GM21786 (cell line): ENCODE measurements at regions not wholly inside any gene's neighbourhood (a gene's known extent, or its start where the extent isn't known, plus 50 kb on each side); places are given as distances from the start of the nearest gene placed in this dataset.

ENCODE experiments used
- ATAC-seq: cut with Tn5 transposase; IDR thresholded peaks from one replicate; pipeline ENCODE4 v1.9.1; 2021; ENCODE audit not compliant: unreplicated experiment

DNA sequence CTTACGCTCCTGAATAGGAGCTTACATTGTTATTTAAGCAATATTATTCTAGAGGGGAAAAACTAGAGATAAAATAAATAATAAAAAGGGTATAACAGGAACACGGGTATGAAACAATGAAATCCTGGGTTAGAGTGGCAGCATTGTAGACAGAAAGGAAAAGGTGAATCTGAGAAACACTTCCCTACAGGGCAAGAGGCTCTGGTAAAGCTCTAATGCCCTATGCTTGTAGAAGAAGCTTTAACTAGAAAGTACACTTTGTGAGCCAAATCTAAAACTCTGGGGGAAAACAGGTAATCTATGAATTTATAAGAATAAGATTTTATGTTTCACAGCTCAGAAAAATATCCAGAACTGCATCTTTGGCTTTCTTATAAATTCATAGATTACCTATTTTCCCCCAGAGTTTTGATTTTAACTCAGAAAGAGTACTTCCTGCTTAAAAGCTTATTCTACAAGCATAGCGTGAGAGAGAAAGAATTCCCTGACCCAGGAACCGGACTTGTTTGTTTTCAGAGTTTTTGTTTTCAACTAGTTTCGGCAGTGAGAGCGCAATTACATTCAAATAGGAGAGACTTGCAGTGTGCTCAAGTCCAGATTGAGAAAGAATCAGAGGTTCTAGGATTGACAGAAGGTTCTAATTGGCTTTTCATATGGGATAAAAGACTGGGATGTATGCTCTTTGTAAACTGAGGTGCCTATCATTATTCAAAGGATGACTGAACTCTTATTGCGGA, 651.0 kb upstream of the RORB start:
- ATAC-seq = no peak

DNA sequence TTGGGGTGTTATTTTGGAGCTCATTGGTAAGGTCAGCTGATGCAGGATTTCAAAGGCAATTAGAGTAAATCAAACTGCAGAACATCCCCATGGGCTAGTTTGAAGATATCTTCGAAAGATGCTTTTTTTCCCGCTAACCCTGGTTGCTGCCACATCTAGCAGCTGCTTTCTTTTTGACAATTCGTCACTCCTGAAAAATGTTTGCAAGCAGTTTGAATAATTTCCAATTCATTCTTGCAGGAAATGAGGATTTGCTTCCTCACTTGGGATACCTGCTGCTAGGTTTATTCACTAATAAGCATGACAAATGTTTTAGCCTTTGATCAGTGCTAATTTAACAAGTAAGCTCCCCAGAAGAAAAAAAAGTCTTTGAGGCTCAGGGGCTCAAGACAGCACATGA, 649.6 kb upstream of the RORB start:
- no peak for ATAC-seq

DNA sequence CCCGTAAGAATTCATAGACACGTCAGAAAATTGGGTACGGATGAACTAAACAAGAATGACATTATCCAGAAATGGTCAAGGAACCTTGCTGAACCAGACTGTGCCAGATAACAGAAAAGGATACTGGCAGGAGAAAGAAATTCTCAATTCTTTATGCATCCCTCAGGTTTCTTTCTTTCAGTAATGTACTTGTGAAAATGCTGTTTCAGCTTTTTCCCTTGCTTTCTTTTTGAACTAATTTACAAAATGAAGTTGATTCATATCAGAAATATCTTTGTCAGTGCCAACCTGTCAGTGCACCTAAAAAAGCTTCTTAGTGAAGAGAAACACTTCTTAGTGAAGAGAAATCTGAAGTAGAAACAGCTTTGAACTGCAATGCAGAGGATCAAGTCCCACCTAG, 643.6 kb upstream of the RORB start:
- no peak for ATAC-seq

DNA sequence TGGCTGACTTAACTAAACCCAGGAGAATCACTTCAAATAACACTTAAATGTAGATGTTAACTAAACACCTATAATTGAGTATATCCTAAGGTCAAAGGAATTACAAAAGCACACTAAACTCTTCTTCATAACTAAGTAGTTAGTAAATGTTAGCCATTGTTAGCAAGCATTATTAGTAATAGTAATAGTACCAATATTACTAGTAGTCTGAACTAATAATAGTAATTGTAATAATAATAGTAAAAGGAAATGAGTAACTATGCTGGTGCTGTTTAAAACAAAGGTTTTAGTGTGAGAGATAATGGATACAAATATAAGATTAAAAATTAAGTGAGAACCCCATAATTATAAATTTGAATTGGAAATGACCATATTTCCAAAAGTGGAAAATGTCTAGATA, 641.9 kb upstream of the RORB start:
- ATAC-seq = no peak

DNA sequence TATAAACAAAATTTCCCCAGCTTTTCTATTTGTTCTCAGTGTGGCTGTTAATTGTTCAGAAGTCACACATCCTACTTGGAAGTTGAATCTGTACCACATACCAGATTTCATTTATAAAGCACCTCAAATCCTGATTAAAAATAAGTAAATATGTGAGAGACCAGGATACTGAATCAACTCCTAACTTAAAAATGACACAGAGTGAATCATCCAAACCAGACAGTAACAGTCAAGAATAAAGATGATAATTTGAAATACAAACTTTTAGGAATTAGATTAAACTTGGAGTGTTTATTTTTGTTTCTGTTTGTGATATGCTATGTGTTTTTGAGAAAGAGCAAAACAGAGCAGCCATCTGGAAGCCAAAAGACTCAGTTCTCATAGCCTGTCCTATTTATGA, 633.2 kb upstream of the RORB start:
- ATAC-seq = no peak

DNA sequence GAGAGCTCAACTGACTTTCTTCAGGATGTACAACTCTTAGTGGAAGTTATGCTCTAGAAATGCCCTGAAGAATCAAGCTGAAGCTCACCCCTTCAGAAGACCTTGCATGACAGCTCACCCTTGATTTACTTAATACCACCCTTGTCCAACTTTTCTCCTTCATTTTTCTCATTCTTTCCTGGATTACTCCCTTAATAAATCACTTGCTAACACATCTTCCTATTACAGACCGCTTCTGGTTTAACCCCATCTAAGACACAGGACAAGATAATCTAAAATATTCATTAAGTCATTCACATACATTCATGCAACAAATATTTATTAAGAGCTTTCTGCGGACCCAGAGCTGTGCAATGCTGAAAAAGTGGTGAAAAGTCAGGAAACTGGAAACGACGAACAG, 630.7 kb upstream of the RORB start:
- no peak for ATAC-seq

DNA sequence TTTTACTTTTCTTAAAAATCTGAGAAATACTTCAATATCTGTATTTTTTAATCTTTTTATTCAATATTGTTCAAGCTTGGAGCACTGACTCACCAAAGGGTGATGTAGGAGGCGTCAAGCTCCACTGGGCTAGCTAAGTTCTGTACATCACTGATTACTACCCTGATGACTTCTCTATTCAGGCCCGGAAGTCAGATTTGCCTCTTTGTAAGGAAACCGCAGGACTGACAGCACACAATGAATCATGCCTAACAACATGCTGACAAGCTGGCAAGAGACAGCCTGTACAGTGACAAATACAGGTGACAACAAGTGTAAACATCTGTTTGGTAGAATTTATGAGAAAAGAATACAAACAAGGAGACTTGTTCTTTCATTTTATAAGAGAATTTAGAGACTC, 627.9 kb upstream of the RORB start:
- peak; percentile 100 for ATAC-seq

DNA sequence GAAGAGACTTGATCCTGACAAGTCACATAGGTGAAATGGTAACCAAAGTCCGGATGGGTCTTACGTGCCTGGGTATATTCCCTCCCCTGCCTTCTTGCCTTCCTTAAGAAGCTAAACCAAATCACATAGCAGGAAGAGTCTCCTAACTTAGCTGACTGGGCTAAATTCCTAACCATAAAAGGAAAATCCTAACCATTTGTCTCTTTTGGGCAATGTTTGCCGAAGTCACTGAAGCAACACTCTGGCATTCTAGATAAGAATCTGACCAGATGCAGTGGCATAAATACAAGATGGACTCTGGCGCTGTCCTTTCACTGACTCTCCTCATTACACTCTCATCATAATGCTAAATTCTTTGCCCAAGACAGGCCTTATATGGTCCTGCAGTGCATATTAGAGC, 625.5 kb upstream of the RORB start:
- ATAC-seq = no peak

DNA sequence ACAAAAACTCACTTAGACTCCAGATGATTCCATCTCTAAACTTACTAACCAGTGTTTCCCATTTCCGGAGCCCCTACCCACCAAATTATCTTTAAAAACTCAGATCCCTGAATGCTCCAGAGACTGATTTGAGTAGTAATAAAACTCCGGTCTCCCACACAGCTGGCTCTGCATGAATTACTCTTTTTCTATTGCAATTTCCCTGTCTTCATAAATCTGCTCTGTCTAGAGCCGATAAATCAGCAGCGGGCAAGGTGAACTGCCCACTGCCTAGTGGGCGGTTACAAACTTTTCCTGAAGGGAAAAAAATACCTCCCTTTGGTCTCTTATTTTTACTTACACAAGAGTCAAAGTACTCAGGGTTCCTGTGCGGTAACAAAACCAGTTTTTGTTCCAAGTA, 624.4 kb upstream of the RORB start:
- ATAC-seq = no peak

DNA sequence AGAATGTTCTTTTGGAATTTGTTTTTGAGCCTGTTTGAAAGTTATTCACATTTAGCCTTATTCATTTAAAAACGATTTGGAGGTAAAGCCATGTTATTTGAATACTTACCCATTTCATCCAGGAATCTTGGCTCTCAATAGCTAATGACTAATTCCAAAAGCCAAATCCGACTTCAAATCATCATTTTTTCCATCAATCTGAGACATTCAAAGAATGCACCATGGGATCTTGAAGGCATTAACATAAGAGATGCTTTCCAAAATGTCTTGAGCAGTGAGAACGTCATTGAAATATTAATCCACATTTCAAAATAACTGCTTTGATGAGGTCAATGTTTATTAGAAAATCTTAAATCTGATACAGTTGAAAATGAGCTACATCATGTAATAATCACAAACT, 617.0 kb upstream of the RORB start:
- no peak for ATAC-seq

DNA sequence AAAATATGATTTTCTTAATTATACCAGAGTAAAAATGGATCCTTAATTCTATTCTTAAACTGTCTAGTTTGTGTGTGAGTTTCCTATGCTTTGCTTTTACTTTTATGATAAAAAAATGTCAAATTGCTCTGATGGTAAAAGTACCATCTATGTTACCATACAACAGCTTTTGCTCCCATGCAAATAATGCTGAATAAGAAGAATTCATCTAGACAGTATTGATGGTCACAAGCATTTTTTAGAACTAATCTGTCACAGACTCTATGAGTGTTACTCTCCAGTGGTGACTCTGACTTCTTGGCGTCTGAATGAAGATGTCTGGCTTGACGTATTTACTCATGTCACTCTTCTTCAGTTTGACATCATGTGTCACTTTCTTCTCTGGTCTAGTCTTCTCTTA, 608.1 kb upstream of the RORB start:
- no peak for ATAC-seq

DNA sequence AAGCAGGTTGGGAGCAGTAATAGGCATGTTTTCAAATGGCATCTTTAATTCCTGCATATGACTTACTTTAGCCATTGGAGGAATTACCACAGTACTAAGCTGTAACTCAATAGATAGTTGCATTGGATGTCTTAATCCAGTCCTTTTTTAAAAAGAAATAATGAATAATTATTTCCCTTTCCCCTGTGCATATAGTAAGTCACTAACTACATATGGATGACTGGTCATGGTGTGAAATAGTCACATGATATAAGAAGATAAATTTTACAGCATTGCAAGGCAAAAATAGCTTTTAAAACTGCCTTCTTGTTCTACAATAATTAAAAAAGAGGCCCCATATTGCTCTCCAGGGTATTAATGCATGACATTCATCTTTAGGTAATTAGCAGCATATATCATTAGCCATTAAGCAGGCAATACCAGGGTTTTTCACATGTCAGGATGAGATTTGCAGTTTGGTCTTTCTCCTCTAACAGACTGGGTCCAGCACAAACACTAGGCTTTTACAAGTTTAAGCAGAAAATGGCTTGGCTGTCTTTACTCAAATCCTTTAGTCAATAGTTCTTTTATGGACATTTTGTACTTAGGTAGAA, 606.4 kb upstream of the RORB start:
- ATAC-seq = no peak

DNA sequence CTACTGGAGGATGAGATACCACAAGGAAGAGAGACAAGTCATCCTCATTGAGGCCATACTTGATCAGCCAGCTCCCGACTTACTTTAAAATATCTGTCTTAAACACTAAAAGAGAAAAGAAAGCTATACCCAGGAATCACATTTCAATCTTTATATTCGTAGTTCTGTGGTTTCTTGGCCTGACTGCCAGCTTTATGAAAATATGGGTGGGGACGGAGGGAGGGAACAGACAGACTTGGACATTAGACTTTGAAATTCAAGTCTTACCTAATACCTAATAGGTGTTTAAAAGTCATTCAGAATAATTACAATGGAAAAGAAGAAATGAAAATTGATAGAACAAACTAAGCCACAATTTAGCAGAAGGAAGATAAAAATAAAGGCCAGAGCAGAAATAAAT, 604.8 kb upstream of the RORB start:
- no peak for ATAC-seq

DNA sequence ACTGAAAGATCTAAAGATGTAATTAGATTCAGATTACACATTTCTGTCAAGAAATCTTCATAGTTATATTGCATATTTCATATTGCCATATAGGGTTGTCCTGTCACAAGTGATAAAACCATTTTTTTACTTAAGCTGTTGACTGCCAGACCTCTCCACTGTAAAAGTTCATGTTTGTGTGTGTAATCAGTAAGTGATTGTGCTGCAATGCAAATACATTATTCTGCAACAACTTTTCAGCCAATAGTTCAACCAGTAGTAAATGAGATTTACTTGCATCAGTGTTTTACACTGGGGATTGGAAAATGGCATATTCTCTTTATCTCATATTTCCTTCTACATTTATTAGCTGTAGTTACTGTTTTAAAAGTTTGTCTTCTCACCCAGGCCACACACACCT, 603.9 kb upstream of the RORB start:
- ATAC-seq = no peak

DNA sequence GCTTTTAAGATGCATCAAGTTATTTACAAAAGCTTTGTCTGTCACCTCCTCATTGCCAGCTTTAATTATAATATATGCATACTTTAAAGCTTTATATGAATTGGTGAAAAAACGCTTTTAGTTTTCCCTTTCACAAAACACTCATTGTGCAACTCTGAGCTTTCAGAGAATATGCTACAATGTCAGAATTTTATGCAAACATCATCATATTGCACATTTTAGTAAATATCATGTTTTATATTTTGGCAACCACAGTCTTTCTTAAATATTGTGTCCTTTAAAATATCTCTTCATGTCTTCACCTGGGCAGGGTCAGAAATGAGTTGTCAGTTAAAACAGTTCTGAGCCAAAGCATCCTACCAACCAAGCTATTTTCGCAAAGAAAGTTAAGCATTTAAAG, 601.1 kb upstream of the RORB start:
- ATAC-seq = no peak

DNA sequence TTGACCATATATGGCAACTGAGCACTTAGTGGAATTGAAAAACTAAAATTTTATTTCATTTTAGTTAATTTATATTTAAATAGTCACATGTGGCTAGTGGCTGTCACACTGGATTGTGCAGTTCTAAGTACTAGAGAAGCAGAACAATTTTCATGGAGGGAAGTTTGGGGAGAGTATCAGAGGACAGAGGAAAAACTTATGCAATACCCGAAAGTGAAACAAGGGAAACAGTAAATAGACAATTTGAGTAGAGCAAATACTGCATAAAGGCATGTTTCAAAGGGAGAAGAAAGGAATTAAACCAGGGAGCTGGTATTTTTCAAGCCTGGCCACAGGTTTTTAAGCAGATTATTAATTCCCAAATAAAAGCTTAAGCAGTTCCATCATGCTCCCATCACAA, 590.5 kb upstream of the RORB start:
- no peak for ATAC-seq

DNA sequence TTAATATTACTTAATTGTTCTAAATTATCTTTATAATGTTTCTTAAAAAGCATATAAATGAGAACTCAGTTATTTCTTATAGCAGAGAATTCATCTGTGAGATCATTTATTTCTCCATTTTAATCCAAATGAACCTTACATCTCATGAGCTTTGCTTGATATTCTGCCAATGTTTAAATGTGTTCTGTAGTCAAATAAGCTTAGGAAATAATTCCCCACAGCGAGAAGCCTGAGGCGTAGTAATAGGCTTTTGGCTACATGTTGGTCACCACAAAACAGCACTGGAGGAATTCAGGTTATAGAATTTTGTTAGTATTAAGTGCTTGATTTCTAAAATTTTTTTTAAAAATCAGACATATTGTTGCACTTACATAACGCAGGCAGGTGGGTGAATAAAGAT, 585.3 kb upstream of the RORB start:
- ATAC-seq = no peak

DNA sequence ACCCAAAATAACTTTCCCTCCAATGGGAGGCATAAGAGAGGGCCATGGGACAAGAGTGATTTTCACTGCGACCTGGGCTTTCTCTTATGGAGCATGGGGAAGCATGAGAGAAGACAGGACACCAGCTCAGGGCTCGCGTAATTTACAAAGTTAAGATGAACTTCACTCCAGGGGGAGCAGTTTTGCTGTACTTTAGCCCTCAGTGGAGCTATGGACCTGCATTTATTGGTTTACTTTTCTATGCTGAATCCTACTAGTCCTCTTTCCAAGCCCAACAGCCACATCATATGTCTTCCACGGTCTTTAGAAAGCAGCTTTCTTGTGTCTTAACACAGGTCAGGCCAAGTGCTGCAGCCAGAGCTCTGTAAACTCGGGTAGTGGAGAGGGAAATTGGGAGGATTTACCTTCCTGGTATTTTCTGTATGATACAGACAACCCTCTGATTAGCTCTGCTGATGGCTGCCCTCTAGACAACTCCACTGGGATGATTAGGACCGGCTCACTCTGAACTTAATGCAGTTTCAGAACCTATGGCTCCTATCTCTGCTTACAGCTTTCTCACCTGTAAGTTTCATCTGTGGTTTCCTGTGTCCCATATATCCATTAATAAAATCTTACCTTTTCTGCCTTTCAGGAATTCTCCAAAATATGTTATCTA, 581.0 kb upstream of the RORB start:
- no peak for ATAC-seq

DNA sequence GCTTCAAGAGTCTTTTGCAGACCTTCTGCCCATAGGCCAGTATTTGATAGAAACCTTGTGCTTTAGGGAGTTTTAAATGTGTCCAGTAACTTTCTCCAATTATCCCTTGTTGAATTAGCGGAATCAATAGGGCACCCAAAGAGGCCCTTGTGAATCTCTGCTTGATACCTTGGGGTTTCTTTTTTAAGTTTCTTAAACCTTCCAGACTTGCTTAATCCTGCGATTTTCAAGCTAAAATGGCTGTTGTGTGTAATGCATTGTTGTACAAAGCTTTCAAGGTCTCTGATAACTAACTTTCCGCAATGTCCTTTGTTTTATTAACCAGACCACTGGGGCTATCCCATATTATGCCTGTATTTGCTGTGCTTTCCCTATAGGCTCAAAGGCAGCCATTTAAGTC, 577.4 kb upstream of the RORB start:
- no peak for ATAC-seq

DNA sequence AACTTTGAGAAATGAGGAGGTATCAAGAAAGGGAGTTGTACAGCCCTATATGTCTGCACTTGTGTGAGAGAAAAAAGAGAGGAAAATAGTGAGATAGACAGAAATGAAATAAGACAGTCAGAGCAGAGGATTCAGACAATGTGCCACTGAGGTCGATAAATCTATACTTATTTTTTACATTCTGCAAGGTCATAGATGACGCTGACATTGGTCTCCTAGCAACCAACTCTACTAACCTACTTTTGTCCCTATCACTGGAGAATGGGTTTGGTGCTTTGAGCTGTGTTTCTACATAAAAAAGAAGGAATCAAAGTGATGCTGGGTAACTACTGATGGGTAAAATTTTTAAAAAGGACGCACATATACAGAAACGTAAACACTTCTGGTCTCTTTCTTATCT, 573.3 kb upstream of the RORB start:
- no peak for ATAC-seq

DNA sequence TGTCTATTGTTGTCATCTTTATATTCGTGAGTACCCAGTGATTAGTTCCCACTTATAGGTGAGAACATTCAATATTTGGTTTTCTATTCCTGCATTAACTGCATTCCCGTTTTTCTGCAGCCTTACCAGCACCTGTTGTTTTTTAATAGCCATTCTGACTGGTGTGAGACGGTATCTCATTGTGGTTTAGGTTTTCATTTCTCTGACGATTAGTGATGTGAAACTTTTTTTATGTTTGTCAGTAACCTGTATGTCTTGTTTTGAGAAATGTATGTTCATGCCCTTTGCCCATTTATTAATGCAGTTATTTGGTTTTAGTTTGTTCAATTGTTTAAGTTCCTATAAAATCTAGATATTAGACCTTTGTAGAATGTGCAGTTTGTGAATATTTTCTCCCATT, 546.0 kb upstream of the RORB start:
- no peak for ATAC-seq

DNA sequence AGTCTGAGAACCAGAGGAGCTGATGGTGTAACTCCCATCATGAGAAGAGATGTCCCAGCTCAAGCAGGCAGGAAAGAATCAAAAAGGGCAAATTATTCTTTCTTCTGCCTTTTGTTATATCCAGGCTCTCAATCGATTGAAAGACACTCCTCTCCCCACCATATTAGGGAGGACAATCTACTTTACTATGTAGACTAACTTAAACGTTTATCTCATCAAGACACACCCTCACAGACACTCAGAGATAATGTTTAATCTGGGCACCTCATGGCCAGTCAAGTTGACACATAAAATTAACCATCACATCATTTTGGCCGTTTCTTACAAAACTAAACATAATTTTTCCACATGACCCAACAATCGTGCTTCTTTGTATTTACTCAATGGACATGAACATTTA, 534.3 kb upstream of the RORB start:
- ATAC-seq = no peak

DNA sequence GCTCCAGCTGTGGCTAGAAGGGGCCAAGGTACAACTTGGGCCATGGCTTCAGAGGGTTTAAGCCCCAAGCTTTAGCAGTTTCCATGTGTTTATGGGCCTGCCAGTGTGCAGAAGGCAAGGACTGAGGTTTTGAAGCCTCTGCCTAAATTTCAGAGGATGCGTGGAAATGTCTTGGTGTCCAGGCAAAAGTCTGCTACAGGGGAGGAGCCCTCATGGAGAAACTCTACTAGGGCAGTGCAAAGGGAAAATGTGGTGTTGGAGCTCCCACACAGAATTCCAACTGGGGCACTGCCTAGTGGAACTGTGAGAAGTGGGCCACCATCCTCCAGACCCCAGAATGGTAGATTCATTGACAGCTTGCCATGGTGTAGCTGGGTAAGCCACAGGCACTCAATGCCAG, 527.2 kb upstream of the RORB start:
- ATAC-seq = no peak
